ENCODE measurements at regions not wholly inside any gene's neighbourhood (a gene's known extent, or its start where the extent isn't known, plus 50 kb on each side); places are given as distances from the start of the nearest gene placed in this dataset.

DNA sequence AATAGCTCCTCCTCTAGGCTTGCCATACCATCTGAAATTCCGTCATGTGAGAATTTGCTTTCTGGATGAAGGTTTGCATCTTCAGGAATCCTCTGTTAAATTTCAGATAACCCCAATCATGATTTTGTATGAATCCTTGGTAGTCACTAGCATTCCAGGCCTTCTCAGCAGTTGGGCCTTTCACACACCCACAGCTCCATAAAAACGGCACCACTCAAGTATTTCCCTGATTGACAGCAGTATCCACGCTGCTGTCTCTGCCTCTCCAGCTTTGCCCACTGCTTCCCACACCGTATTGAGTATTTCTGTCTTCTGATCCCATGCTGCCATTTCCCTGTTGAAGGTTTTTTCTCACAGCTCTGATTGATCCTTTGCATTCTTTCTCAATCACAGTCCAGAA, 208.7 kb upstream of the NCAM1 start:
- Histone ChIP-seq H3K36me3 (ENCODE audit: control insufficient read depth, insufficient read depth, low read length) (no peaks in the 10 kb centered on the region), H3K4me3 (ENCODE audit: low read depth, low read length) (no peak overlapping the region), H3K27me3 (ENCODE audit: control insufficient read depth, insufficient read depth, low read length) (peaks cover 4% of the 10 kb centered on the region)
- TF ChIP-seq CTCF (IDR thresholded peaks at IDR 0.05; ENCODE audit: insufficient read depth, low read length, poor library complexity, severe bottlenecking) = no peak
- no peak for DNase-seq (ENCODE audit: low read depth)

- no peaks in the 10 kb centered on the region for H3K36me3 ChIP-seq (ENCODE audit: control insufficient read depth, insufficient read depth, low read length)
- no peak overlapping the region for H3K4me3 ChIP-seq (ENCODE audit: low read depth, low read length)
- no peak for TF ChIP-seq CTCF (IDR thresholded peaks at IDR 0.05; ENCODE audit: insufficient read depth, low read length, poor library complexity, severe bottlenecking)
- peaks cover 2% of the 10 kb centered on the region for H3K27me3 ChIP-seq (ENCODE audit: control insufficient read depth, insufficient read depth, low read length)
- DNase-seq (ENCODE audit: low read depth) = no peak
These were observed 207.5 kb upstream of the NCAM1 start for GRCh38 chr11:112753706-112754105.

- Histone ChIP-seq H3K4me3 (ENCODE audit: low read depth, low read length) (no peak overlapping the region), H3K27me3 (ENCODE audit: control insufficient read depth, insufficient read depth, low read length) (no peaks in the 10 kb centered on the region), H3K36me3 (ENCODE audit: control insufficient read depth, insufficient read depth, low read length) (no peaks in the 10 kb centered on the region)
- DNase-seq (ENCODE audit: low read depth) = no peak
- TF ChIP-seq CTCF (IDR thresholded peaks at IDR 0.05; ENCODE audit: insufficient read depth, low read length, poor library complexity, severe bottlenecking) = no peak
These were observed 201.8 kb upstream of the NCAM1 start for GRCh38 chr11:112759418-112759817.

DNA sequence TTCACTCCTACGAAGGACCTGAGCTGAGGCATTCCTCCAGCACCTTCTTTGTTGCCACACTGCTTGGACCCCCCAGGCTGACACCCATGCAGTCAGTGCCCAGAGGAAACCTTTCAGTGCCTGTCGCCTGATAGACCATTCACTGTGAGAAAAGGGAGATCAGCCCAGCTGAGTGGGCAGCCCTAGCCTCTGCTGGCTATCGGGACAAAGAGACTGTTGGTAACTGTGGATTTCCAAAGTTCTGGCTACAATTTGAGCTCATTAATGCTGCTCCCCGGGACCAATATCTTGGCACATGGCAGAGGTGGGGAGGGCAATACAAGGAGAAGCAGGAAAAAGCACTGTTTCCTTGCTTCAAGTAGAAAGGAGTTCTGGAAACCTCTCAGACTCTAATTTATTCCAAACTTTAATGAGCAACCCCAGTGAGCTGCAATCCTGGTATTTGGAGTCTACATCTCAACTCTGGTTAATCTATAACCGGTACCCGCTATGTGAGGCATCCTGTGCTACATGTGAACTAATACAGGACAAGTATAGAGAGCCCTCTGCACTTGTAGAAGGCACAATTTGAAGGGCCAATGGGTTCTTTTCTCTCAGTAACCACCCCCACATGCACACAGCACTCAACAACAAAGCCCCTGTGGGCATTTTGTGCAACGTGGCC, 200.7 kb upstream of the NCAM1 start:
- DNase-seq (ENCODE audit: low read depth) = no peak
- H3K27me3 ChIP-seq (ENCODE audit: control insufficient read depth, insufficient read depth, low read length) = no peaks in the 10 kb centered on the region
- H3K4me3 ChIP-seq (ENCODE audit: low read depth, low read length) = no peak overlapping the region
- no peaks in the 10 kb centered on the region for H3K36me3 ChIP-seq (ENCODE audit: control insufficient read depth, insufficient read depth, low read length)
- no peak for TF ChIP-seq CTCF (IDR thresholded peaks at IDR 0.05; ENCODE audit: insufficient read depth, low read length, poor library complexity, severe bottlenecking)

DNA sequence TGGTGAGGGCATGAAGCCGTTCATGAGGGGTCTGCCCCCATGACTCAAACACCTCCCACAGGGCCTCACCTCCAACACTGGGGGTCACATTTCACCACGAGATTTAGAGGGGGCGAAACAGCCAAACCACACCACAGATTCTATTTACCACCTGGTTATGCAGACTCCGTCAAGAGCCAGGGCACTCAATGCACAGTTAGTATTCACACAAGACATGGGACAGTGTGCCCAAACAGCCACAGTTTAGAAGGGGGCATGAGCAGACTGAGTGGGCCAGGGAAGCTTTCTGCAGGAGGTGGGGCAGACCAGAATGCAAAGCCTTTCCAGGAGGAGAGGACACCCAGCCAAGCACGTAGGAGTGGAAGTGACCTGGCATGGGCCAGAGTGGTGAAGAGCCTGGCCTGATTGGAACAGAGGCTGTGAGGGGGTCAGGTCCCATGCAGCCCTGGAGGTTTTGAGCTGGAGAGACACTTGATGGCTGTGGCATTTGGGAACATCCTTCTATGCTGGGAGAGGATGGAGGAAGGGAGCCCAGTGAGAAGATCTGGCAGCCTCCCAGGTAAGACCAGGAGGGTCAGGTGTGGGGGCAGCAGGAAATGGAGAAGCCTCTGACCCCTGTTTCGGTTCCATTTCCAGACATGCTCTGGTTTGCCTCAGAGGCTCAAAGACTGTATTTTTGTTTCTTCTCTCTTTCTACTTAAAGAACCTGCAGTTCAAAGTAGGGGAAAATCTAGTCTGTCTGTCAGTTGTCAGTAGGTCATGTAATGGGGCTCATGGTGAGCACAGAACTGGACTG, 199.1 kb upstream of the NCAM1 start:
- Histone ChIP-seq H3K4me3 (ENCODE audit: low read depth, low read length) (no peak overlapping the region), H3K27me3 (ENCODE audit: control insufficient read depth, insufficient read depth, low read length) (no peaks in the 10 kb centered on the region), H3K36me3 (ENCODE audit: control insufficient read depth, insufficient read depth, low read length) (no peaks in the 10 kb centered on the region)
- DNase-seq (ENCODE audit: low read depth) = no peak
- no peak for TF ChIP-seq CTCF (IDR thresholded peaks at IDR 0.05; ENCODE audit: insufficient read depth, low read length, poor library complexity, severe bottlenecking)
